BJ (cell line): ENCODE measurements at regions not wholly inside any gene's neighbourhood (a gene's known extent, or its start where the extent isn't known, plus 50 kb on each side); places are given as distances from the start of the nearest gene placed in this dataset.

Experiments
- CTCF ChIA-PET: fragments of 350-600 bp; formaldehyde crosslinking; extraction: SDS; loops from one replicate; lab custom pipeline; 2021; ENCODE audit warnings: antibody characterized with exemption, inconsistent platforms; lab: Yijun Ruan, JAX
- POLR2A ChIA-PET: fragments of 300-600 bp; sonication (Branson Sonifier 250); formaldehyde crosslinking; extraction: SDS; loops from one replicate; lab custom pipeline; 2021; ENCODE audit warnings: antibody characterized with exemption; lab: Charles Lee
- DNase-seq: peaks from one replicate; pipeline ENCODE4 v3.0.0-alpha.2; 2011; ENCODE audit warnings: low read depth
- H3K27me3 ChIP-seq: 2 replicates; pipeline ENCODE4 v1.6.0; 2011; ENCODE audit warnings: low read length; ENCODE audit not compliant: control insufficient read depth, insufficient read depth
- H3K36me3 ChIP-seq: 2 replicates; pipeline ENCODE4 v1.5.1; 2011; ENCODE audit warnings: low read length; ENCODE audit not compliant: control insufficient read depth, insufficient read depth
- H3K4me3 ChIP-seq: 2 replicates; pipeline ENCODE4 v1.5.1; 2011; ENCODE audit warnings: low read depth, mild to moderate bottlenecking, control low read depth, low read length
- CTCF ChIP-seq: IDR thresholded peaks from 2 replicates; pipeline ENCODE4 v1.5.1; 2011; ENCODE audit warnings: low read depth, mild to moderate bottlenecking, control low read depth, inconsistent platforms, low read length, moderate library complexity; ENCODE audit not compliant: insufficient read depth

- DNase-seq, result no peak
- Histone ChIP-seq H3K36me3 (no peaks in the 10 kb centered on the region), H3K4me3 (no peak overlapping the region), H3K27me3 (0 out of 2 replicates have a peak, but pooled peaks cover 1% of the 10 kb centered on the region)
- ChIA-PET POLR2A (no interaction called here), CTCF (interaction anchor here (0.6 to 1.0 kb wide), 3 partner anchors 15 to 264 kb away, joined by 3 to 4 read pairs (median 3); no protein-coding TSS in a partner anchor)
- no peak for TF ChIP-seq CTCF
These were observed 53.2 kb upstream of the MRTFB start for GRCh38 chr16:14017886-14018285.

GRCh38 chr16:14018851-14019250 lies 52.3 kb upstream of the MRTFB start:
- H3K27me3 ChIP-seq, result 0 out of 2 replicates have a peak, but pooled peaks cover 1% of the 10 kb centered on the region
- ChIA-PET CTCF (interaction anchor here (0.9 kb wide), 1 partner anchor 14 kb away, joined by 3 read pairs; no protein-coding TSS in a partner anchor), POLR2A (no interaction called here)
- TF ChIP-seq CTCF, result no peak
- no peaks in the 10 kb centered on the region for H3K36me3 ChIP-seq
- H3K4me3 ChIP-seq, result no peak overlapping the region
- no peak for DNase-seq

GRCh38 chr16:14020141-14020540 lies 51.0 kb upstream of the MRTFB start:
- H3K27me3 ChIP-seq, result 0 out of 2 replicates have a peak, but pooled peaks cover 1% of the 10 kb centered on the region
- no peak for DNase-seq
- H3K36me3 ChIP-seq, result no peaks in the 10 kb centered on the region
- ChIA-PET POLR2A (no interaction called here), CTCF (no interaction called here)
- no peak for TF ChIP-seq CTCF
- no peak overlapping the region for H3K4me3 ChIP-seq
